ENCODE measurements at regions not wholly inside any gene's neighbourhood (a gene's known extent, or its start where the extent isn't known, plus 50 kb on each side); places are given as distances from the start of the nearest gene placed in this dataset.
A peak's percentile ranks its signal among the peaks of the same experiment; 100 is the strongest.

GRCh38 chr3:14319654-14320182, 82.7 kb upstream of the SLC6A6 start:
- no peak overlapping the region for H3K4me3 ChIP-seq (ENCODE audit: low read depth, low read length)
- H3K4me1 ChIP-seq (ENCODE audit: control insufficient read depth, insufficient read depth, low read length, unreplicated experiment) = peaks cover 8% of the 10 kb centered on the region
- H3K27me3 ChIP-seq (ENCODE audit: insufficient read depth, low read length) = peaks cover 36% of the 10 kb centered on the region
- no peak overlapping the region for H3K27ac ChIP-seq (ENCODE audit: low read depth, low read length)
- H2AFZ ChIP-seq (ENCODE audit: low read length, unreplicated experiment) = peak overlapping the region; percentile 52
- no peaks in the 10 kb centered on the region for H3K79me2 ChIP-seq (ENCODE audit: control insufficient read depth, insufficient read depth, low read length, unreplicated experiment)
- no peaks in the 10 kb centered on the region for H3K36me3 ChIP-seq (ENCODE audit: insufficient read depth, low read length)

GRCh38 chr3:14320219-14320618, 82.2 kb upstream of the SLC6A6 start:
- Histone ChIP-seq H3K79me2 (ENCODE audit: control insufficient read depth, insufficient read depth, low read length, unreplicated experiment) (no peaks in the 10 kb centered on the region), H3K36me3 (ENCODE audit: insufficient read depth, low read length) (no peaks in the 10 kb centered on the region), H3K4me3 (ENCODE audit: low read depth, low read length) (no peak overlapping the region), H3K27me3 (ENCODE audit: insufficient read depth, low read length) (peaks cover 31% of the 10 kb centered on the region), H3K4me1 (ENCODE audit: control insufficient read depth, insufficient read depth, low read length, unreplicated experiment) (peaks cover 13% of the 10 kb centered on the region), H2AFZ (ENCODE audit: low read length, unreplicated experiment) (no peak overlapping the region), H3K27ac (ENCODE audit: low read depth, low read length) (no peak overlapping the region)

- no peak overlapping the region for H3K27ac ChIP-seq (ENCODE audit: low read depth, low read length)
Measured at GRCh38 chr3:14322001-14322400, 80.4 kb upstream of the SLC6A6 start.

GRCh38 chr3:14322667-14323295, 79.6 kb upstream of the SLC6A6 start:
- no peaks in the 10 kb centered on the region for H3K36me3 ChIP-seq (ENCODE audit: insufficient read depth, low read length)
- H3K4me1 ChIP-seq (ENCODE audit: control insufficient read depth, insufficient read depth, low read length, unreplicated experiment) = peaks cover 15% of the 10 kb centered on the region

More at GRCh38 chr3:14322001-14322400, 80.4 kb upstream of the SLC6A6 start:
- peaks cover 15% of the 10 kb centered on the region for H3K4me1 ChIP-seq (ENCODE audit: control insufficient read depth, insufficient read depth, low read length, unreplicated experiment)
- H3K79me2 ChIP-seq (ENCODE audit: control insufficient read depth, insufficient read depth, low read length, unreplicated experiment) = no peaks in the 10 kb centered on the region
- peaks cover 15% of the 10 kb centered on the region for H3K27me3 ChIP-seq (ENCODE audit: insufficient read depth, low read length)
- H3K36me3 ChIP-seq (ENCODE audit: insufficient read depth, low read length) = no peaks in the 10 kb centered on the region
- no peak overlapping the region for H2AFZ ChIP-seq (ENCODE audit: low read length, unreplicated experiment)
- no peak overlapping the region for H3K4me3 ChIP-seq (ENCODE audit: low read depth, low read length)

GRCh38 chr3:14323401-14324223, 78.8 kb upstream of the SLC6A6 start:
- Histone ChIP-seq H3K79me2 (ENCODE audit: control insufficient read depth, insufficient read depth, low read length, unreplicated experiment) (no peaks in the 10 kb centered on the region), H3K27me3 (ENCODE audit: insufficient read depth, low read length) (no peaks in the 10 kb centered on the region), H2AFZ (ENCODE audit: low read length, unreplicated experiment) (no peak overlapping the region), H3K4me3 (ENCODE audit: low read depth, low read length) (no peak overlapping the region), H3K27ac (ENCODE audit: low read depth, low read length) (no peak overlapping the region), H3K4me1 (ENCODE audit: control insufficient read depth, insufficient read depth, low read length, unreplicated experiment) (peaks cover 15% of the 10 kb centered on the region), H3K36me3 (ENCODE audit: insufficient read depth, low read length) (no peaks in the 10 kb centered on the region)

More at GRCh38 chr3:14322667-14323295, 79.6 kb upstream of the SLC6A6 start:
- H3K79me2 ChIP-seq (ENCODE audit: control insufficient read depth, insufficient read depth, low read length, unreplicated experiment) = no peaks in the 10 kb centered on the region
- H3K27ac ChIP-seq (ENCODE audit: low read depth, low read length) = no peak overlapping the region
- peaks cover 8% of the 10 kb centered on the region for H3K27me3 ChIP-seq (ENCODE audit: insufficient read depth, low read length)
- no peak overlapping the region for H2AFZ ChIP-seq (ENCODE audit: low read length, unreplicated experiment)
- H3K4me3 ChIP-seq (ENCODE audit: low read depth, low read length) = no peak overlapping the region

- Histone ChIP-seq H3K4me1 (ENCODE audit: control insufficient read depth, insufficient read depth, low read length, unreplicated experiment) (peaks cover 15% of the 10 kb centered on the region), H3K27me3 (ENCODE audit: insufficient read depth, low read length) (no peaks in the 10 kb centered on the region), H3K36me3 (ENCODE audit: insufficient read depth, low read length) (no peaks in the 10 kb centered on the region), H3K79me2 (ENCODE audit: control insufficient read depth, insufficient read depth, low read length, unreplicated experiment) (no peaks in the 10 kb centered on the region), H3K4me3 (ENCODE audit: low read depth, low read length) (no peak overlapping the region), H2AFZ (ENCODE audit: low read length, unreplicated experiment) (no peak overlapping the region), H3K27ac (ENCODE audit: low read depth, low read length) (no peak overlapping the region)
Measured at GRCh38 chr3:14324224-14324944, 78.0 kb upstream of the SLC6A6 start.

- H3K27me3 ChIP-seq (ENCODE audit: insufficient read depth, low read length) = no peaks in the 10 kb centered on the region
- peaks cover 15% of the 10 kb centered on the region for H3K4me1 ChIP-seq (ENCODE audit: control insufficient read depth, insufficient read depth, low read length, unreplicated experiment)
- H3K79me2 ChIP-seq (ENCODE audit: control insufficient read depth, insufficient read depth, low read length, unreplicated experiment) = no peaks in the 10 kb centered on the region
- H2AFZ ChIP-seq (ENCODE audit: low read length, unreplicated experiment) = no peak overlapping the region
- no peaks in the 10 kb centered on the region for H3K36me3 ChIP-seq (ENCODE audit: insufficient read depth, low read length)
- H3K4me3 ChIP-seq (ENCODE audit: low read depth, low read length) = no peak overlapping the region
- no peak overlapping the region for H3K27ac ChIP-seq (ENCODE audit: low read depth, low read length)
Measured at GRCh38 chr3:14328422-14328821, 74.0 kb upstream of the SLC6A6 start.

- no peak overlapping the region for H3K4me3 ChIP-seq (ENCODE audit: low read depth, low read length)
- H3K4me1 ChIP-seq (ENCODE audit: control insufficient read depth, insufficient read depth, low read length, unreplicated experiment) = peaks cover 11% of the 10 kb centered on the region
- H3K27me3 ChIP-seq (ENCODE audit: insufficient read depth, low read length) = no peaks in the 10 kb centered on the region
- no peak overlapping the region for H2AFZ ChIP-seq (ENCODE audit: low read length, unreplicated experiment)
- no peaks in the 10 kb centered on the region for H3K79me2 ChIP-seq (ENCODE audit: control insufficient read depth, insufficient read depth, low read length, unreplicated experiment)
- no peaks in the 10 kb centered on the region for H3K36me3 ChIP-seq (ENCODE audit: insufficient read depth, low read length)
- H3K27ac ChIP-seq (ENCODE audit: low read depth, low read length) = no peak overlapping the region
Measured at GRCh38 chr3:14329116-14329830, 73.1 kb upstream of the SLC6A6 start.

- H3K27ac ChIP-seq (ENCODE audit: low read depth, low read length) = no peak overlapping the region
Measured at GRCh38 chr3:14329842-14330241, 72.6 kb upstream of the SLC6A6 start.

GRCh38 chr3:14330508-14330907, 71.9 kb upstream of the SLC6A6 start:
- H3K27me3 ChIP-seq (ENCODE audit: insufficient read depth, low read length) = no peaks in the 10 kb centered on the region

More at GRCh38 chr3:14329842-14330241, 72.6 kb upstream of the SLC6A6 start:
- no peaks in the 10 kb centered on the region for H3K27me3 ChIP-seq (ENCODE audit: insufficient read depth, low read length)
- H3K79me2 ChIP-seq (ENCODE audit: control insufficient read depth, insufficient read depth, low read length, unreplicated experiment) = no peaks in the 10 kb centered on the region
- no peaks in the 10 kb centered on the region for H3K36me3 ChIP-seq (ENCODE audit: insufficient read depth, low read length)
- H3K4me1 ChIP-seq (ENCODE audit: control insufficient read depth, insufficient read depth, low read length, unreplicated experiment) = peaks cover 5% of the 10 kb centered on the region
- H2AFZ ChIP-seq (ENCODE audit: low read length, unreplicated experiment) = no peak overlapping the region
- no peak overlapping the region for H3K4me3 ChIP-seq (ENCODE audit: low read depth, low read length)

More at GRCh38 chr3:14330508-14330907, 71.9 kb upstream of the SLC6A6 start:
- H3K36me3 ChIP-seq (ENCODE audit: insufficient read depth, low read length) = no peaks in the 10 kb centered on the region
- H2AFZ ChIP-seq (ENCODE audit: low read length, unreplicated experiment) = no peak overlapping the region
- no peaks in the 10 kb centered on the region for H3K4me1 ChIP-seq (ENCODE audit: control insufficient read depth, insufficient read depth, low read length, unreplicated experiment)
- H3K27ac ChIP-seq (ENCODE audit: low read depth, low read length) = no peak overlapping the region
- no peaks in the 10 kb centered on the region for H3K79me2 ChIP-seq (ENCODE audit: control insufficient read depth, insufficient read depth, low read length, unreplicated experiment)
- no peak overlapping the region for H3K4me3 ChIP-seq (ENCODE audit: low read depth, low read length)
